BLaER1 (cell line): ENCODE measurements at regions not wholly inside any gene's neighbourhood (a gene's known extent, or its start where the extent isn't known, plus 50 kb on each side); places are given as distances from the start of the nearest gene placed in this dataset.

Experiments
- H3K27ac ChIP-seq: shearing (Covaris generic); formaldehyde crosslinking; 2 replicates; pipeline ENCODE4 v1.8.1; 2022
- H3K27me3 ChIP-seq: shearing (Covaris generic); formaldehyde crosslinking; 2 replicates; pipeline ENCODE4 v1.8.1; 2022
- H3K36me3 ChIP-seq: shearing (Covaris generic); formaldehyde crosslinking; 2 replicates; pipeline ENCODE4 v1.8.1; 2022
- H3K4me1 ChIP-seq: shearing (Covaris generic); formaldehyde crosslinking; 2 replicates; pipeline ENCODE4 v1.8.1; 2022
- H3K4me2 ChIP-seq: shearing (Covaris generic); formaldehyde crosslinking; 2 replicates; pipeline ENCODE4 v1.8.1; 2022
- H3K4me3 ChIP-seq: shearing (Covaris generic); formaldehyde crosslinking; 2 replicates; pipeline ENCODE4 v1.8.1; 2022
- H3K9ac ChIP-seq: shearing (Covaris generic); formaldehyde crosslinking; 2 replicates; pipeline ENCODE4 v1.8.1; 2022
- H3K9me3 ChIP-seq: shearing (Covaris generic); formaldehyde crosslinking; 2 replicates; pipeline ENCODE4 v1.8.1; 2022
- H4K20me1 ChIP-seq: shearing (Covaris generic); formaldehyde crosslinking; 2 replicates; pipeline ENCODE4 v1.8.1; 2022
- Cebpa-rat ChIP-seq: shearing (Covaris generic); IDR thresholded peaks from 2 replicates; pipeline ENCODE4 v1.8.1; 2022

DNA sequence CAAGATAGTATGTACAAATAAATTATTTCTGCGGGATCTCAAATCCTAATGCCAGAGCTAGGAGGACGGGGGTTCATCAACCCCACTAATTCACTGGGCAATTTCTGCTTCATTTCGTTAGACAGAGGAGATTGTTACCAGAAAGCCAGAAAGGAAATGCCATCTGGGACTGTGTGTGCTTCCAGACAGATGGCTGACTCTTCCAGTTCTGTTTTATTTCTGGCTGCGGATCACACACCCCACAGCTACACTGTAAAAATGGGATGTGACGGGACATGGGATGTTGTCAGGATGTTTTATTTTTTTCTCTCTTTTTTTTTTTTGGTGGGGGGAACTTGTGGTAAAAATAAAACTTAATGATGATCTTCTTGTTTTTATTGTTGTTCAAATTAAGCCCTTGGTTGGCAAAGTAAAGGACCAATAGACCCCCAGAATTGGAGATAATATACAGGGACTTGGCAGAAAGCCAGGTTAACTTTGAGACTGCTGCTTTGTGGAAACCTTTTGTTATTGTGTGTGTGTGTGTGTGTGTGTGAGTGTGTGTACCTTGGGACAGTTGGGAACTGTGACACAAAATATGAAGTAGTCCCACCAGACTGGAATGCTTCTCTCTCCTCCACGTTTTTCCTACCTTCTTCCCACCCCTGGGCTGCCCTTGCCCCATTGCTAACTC, 114.5 kb downstream of the NUF2 start:
- Histone ChIP-seq H3K36me3 (no peaks in the 10 kb centered on the region), H3K27ac (no peak overlapping the region), H3K9me3 (no peaks in the 10 kb centered on the region), H3K4me2 (no peak overlapping the region), H3K4me3 (no peak overlapping the region), H4K20me1 (no peaks in the 10 kb centered on the region), H3K27me3 (no peaks in the 10 kb centered on the region), H3K9ac (no peak overlapping the region), H3K4me1 (0 out of 2 replicates have a peak, but pooled peaks cover 5% of the 10 kb centered on the region)
- TF ChIP-seq Cebpa-rat: no peak

DNA sequence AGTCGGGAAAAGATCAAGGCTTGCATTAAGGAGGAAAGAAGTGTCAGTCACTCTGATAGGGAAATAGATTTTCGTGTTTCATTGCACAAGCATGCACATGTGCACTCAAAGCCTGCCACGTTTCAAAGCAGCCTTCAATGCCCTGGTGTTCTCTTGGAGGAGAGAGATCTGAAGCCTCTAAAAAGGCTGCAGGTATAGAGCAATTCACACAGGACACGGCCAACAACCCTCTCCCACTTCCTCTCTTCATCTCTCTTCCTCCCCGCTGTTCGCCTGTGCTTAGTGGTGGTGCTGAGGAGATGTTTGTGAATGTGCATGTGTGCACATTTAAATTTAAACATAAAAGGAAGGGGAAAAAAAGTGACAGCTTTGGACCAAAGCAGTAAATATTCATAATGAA, 117.7 kb downstream of the NUF2 start:
- no peak overlapping the region for H3K27ac ChIP-seq
- H3K4me2 ChIP-seq: no peak overlapping the region
- no peak overlapping the region for H3K4me3 ChIP-seq
- no peak for TF ChIP-seq Cebpa-rat
- H3K27me3 ChIP-seq: no peaks in the 10 kb centered on the region
- H3K9ac ChIP-seq: no peak overlapping the region
- no peaks in the 10 kb centered on the region for H3K36me3 ChIP-seq
- H3K9me3 ChIP-seq: no peaks in the 10 kb centered on the region
- no peaks in the 10 kb centered on the region for H4K20me1 ChIP-seq
- H3K4me1 ChIP-seq: 0 out of 2 replicates have a peak, but pooled peaks cover 5% of the 10 kb centered on the region

DNA sequence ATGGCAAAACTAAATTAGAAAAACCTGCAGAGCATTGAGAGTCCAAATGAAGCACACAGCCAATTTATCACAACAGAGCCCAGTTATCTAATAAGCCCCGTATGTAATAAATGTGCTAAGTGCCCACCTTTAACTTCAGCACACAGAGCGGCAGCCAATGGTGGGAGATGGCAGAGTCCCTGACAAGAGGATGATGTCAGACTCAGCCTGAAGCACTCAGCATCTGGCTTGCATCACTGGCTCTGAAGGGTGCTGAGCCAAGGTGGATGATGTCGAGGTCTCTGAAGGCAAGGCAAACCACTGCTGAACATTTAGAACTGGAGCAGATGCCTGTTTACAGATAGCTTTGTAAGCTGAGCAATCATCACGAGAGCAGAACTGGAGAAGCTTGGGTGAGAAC, 118.3 kb downstream of the NUF2 start:
- no peaks in the 10 kb centered on the region for H3K27me3 ChIP-seq
- no peak overlapping the region for H3K27ac ChIP-seq
- H4K20me1 ChIP-seq: no peaks in the 10 kb centered on the region
- no peaks in the 10 kb centered on the region for H3K9me3 ChIP-seq
- H3K4me2 ChIP-seq: no peak overlapping the region
- H3K4me3 ChIP-seq: no peak overlapping the region
- H3K4me1 ChIP-seq: 0 out of 2 replicates have a peak, but pooled peaks cover 5% of the 10 kb centered on the region
- no peak for TF ChIP-seq Cebpa-rat
- no peak overlapping the region for H3K9ac ChIP-seq
- H3K36me3 ChIP-seq: no peaks in the 10 kb centered on the region

DNA sequence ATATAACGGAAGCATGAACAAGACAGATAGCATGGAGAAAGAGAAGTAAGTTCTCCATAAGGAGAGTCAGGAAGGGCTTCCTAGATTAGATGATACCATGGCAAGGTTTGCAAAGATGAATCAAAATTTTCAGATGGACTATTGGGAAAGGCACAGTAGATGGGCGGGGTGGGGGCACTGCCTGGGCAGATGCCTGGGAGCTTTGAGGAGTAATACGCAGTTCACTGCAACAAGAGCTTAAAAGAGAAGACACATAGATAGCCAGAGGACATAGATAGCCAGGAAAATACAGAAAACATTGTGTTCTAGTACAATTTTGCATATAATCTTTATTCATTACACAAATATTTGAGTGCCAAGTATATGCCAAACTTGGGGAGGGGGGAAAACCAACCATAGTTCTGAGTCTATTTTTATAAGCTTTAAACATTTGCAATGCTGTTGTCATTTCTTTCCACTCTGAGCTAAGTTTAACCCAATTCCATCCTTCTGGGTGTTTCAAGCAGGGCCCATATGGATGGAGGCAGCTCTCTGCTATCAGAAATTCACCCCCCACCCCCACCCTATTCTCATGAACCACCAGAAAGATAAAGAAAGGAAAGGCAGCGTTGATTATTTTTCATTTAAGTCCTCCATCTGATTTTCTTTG, 120.6 kb downstream of the NUF2 start:
- Histone ChIP-seq H3K9ac (no peak overlapping the region), H4K20me1 (no peaks in the 10 kb centered on the region), H3K4me1 (0 out of 2 replicates have a peak, but pooled peaks cover 5% of the 10 kb centered on the region), H3K36me3 (no peaks in the 10 kb centered on the region), H3K27ac (no peak overlapping the region), H3K9me3 (no peaks in the 10 kb centered on the region), H3K27me3 (no peaks in the 10 kb centered on the region), H3K4me2 (no peak overlapping the region), H3K4me3 (no peak overlapping the region)
- no peak for TF ChIP-seq Cebpa-rat

DNA sequence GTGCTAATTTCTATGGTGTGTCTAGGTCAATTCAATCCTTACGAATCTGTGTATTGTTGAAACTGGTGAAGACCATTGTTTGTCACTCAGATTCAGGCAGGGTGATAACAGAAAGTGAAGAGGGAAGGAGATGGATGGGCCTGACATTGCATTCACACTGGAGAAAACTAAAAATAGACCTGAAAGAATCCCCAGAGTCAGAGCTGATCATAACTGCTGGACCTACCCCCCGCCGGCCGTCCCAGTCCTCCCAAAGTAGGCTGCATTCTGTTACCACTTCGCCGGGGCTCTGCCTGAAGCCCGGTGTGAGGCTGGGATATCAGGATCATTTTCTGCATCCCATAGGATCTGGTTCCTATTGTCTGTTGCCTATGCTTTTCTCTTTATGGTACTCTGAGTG, 121.1 kb downstream of the NUF2 start:
- no peaks in the 10 kb centered on the region for H3K9me3 ChIP-seq
- H3K27ac ChIP-seq: no peak overlapping the region
- no peak overlapping the region for H3K4me3 ChIP-seq
- TF ChIP-seq Cebpa-rat: no peak
- H3K4me2 ChIP-seq: no peak overlapping the region
- H3K9ac ChIP-seq: no peak overlapping the region
- no peaks in the 10 kb centered on the region for H4K20me1 ChIP-seq
- no peaks in the 10 kb centered on the region for H3K27me3 ChIP-seq
- H3K36me3 ChIP-seq: no peaks in the 10 kb centered on the region
- 0 out of 2 replicates have a peak, but pooled peaks cover 5% of the 10 kb centered on the region for H3K4me1 ChIP-seq

DNA sequence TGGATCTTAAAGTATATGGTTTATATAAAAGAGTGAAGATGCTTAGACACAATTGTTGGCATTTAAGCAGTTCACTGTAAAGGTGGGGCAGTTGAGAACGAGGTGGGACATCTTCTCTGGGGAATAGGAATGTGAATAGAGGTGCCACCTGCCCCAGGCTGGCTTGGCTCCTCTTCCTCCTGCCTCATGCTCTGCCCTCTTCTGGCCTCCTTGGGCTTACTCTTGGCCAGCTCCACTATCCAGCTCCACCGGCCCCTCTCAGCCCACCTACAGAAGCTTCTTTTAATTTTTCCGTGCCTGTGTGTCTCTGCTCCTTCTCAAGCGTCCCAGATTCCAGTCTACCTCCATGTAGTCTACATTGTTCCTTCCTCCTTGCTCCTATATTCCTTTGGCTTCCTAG, 122.1 kb downstream of the NUF2 start:
- Histone ChIP-seq H3K36me3 (no peaks in the 10 kb centered on the region), H3K4me2 (no peak overlapping the region), H3K9me3 (no peaks in the 10 kb centered on the region), H3K4me1 (0 out of 2 replicates have a peak, but pooled peaks cover 5% of the 10 kb centered on the region), H4K20me1 (no peaks in the 10 kb centered on the region), H3K4me3 (no peak overlapping the region), H3K9ac (no peak overlapping the region), H3K27ac (no peak overlapping the region), H3K27me3 (no peaks in the 10 kb centered on the region)
- TF ChIP-seq Cebpa-rat: no peak

DNA sequence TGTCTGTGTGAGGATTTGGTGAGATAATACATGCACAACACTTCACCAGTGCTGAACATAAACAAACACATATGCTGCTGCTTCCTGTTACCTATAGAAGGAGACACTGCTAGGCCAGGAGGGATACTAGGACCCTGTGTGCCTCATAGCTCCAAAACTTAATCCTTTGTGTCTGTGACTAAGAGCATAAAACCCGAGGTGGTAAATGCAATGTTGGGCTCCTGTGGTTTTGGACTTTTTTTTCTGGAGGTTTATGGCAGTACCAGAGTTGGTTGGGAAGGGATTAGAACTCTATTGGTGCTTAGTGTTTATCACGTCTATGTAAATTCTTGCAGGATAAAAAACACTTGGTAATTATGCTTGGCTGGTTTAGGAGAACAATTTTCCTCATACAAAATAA, 122.9 kb downstream of the NUF2 start:
- TF ChIP-seq Cebpa-rat: no peak
- Histone ChIP-seq H3K9ac (no peak overlapping the region), H3K36me3 (no peaks in the 10 kb centered on the region), H3K9me3 (no peaks in the 10 kb centered on the region), H4K20me1 (no peaks in the 10 kb centered on the region), H3K27ac (no peak overlapping the region), H3K27me3 (no peaks in the 10 kb centered on the region), H3K4me3 (no peak overlapping the region), H3K4me2 (no peak overlapping the region), H3K4me1 (0 out of 2 replicates have a peak, but pooled peaks cover under 1% of the 10 kb centered on the region)

DNA sequence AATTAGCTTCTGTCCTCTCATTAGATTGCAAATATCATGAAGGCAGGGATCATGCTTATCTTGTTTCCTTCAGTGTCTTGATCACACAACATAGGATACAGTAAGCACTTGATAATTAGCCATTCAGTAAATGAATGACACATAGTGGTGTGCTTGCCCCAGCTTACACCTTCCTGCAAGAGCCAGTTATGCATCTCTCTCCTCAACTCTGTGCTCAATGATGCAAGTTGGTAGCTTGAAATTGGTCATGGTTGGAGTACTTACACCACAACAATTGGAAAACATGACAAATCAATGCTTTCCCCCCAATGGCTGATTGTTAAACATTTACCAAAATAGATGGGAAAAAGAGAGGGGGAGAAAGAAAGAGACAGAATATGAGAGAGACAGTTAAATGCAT, 129.2 kb downstream of the NUF2 start:
- H3K4me2 ChIP-seq: no peak overlapping the region
- H3K4me3 ChIP-seq: no peak overlapping the region
- no peaks in the 10 kb centered on the region for H4K20me1 ChIP-seq
- no peaks in the 10 kb centered on the region for H3K36me3 ChIP-seq
- H3K9me3 ChIP-seq: no peaks in the 10 kb centered on the region
- H3K4me1 ChIP-seq: no peaks in the 10 kb centered on the region
- no peak overlapping the region for H3K27ac ChIP-seq
- H3K9ac ChIP-seq: no peak overlapping the region
- H3K27me3 ChIP-seq: no peaks in the 10 kb centered on the region
- no peak for TF ChIP-seq Cebpa-rat

DNA sequence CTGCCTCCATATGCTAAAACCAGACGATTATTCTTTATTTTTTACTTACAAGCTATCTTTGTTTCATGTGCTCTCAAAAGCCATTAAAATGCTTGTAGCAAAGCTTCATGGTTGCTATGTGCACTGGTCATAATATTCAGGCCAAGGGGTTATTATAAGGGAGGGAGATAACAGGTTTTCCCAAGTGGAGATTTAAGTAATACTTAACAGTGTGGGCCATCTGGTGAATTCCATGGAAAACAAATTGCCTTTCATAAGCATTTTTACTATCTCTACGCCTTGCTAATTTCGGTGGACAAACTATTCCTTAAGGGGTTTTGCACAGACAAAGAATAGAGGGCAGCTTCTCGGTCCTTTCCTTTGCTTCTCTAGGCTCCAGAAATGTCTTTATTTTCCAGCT, 137.8 kb downstream of the NUF2 start:
- Histone ChIP-seq H3K9ac (no peak overlapping the region), H3K27ac (no peak overlapping the region), H4K20me1 (no peaks in the 10 kb centered on the region), H3K27me3 (no peaks in the 10 kb centered on the region), H3K9me3 (no peaks in the 10 kb centered on the region), H3K4me2 (no peak overlapping the region), H3K36me3 (no peaks in the 10 kb centered on the region), H3K4me3 (no peak overlapping the region), H3K4me1 (no peaks in the 10 kb centered on the region)
- TF ChIP-seq Cebpa-rat: no peak

DNA sequence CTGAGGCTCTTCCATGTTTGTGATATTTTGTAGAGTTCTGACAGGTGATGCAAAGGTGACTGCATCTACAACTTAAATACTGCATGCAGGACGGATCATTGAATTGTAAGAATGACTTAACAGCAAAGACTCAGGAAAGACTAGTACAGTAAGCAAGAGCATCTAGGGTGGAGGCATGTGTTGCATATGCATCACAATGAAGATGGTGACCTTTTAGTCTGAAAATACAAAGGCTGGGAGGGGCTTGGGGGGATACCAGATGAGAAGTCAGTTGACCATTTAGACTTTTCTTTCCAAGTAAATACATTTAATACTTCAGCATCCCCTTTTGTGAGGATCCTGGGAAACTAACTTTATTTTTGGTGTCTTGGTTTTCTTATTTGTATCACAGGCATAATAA, 145.5 kb downstream of the NUF2 start:
- no peak for TF ChIP-seq Cebpa-rat
- Histone ChIP-seq H3K4me2 (no peak overlapping the region), H3K4me1 (no peaks in the 10 kb centered on the region)

More for the DNA sequence above, 145.5 kb downstream of the NUF2 start:
- Histone ChIP-seq H3K27me3 (no peaks in the 10 kb centered on the region), H3K36me3 (no peaks in the 10 kb centered on the region), H3K4me3 (no peak overlapping the region), H3K9ac (no peak overlapping the region), H3K9me3 (no peaks in the 10 kb centered on the region), H3K27ac (no peak overlapping the region), H4K20me1 (no peaks in the 10 kb centered on the region)
